Karpas-422 (cell line): ENCODE measurements at regions not wholly inside any gene's neighbourhood (a gene's known extent, or its start where the extent isn't known, plus 50 kb on each side); places are given as distances from the start of the nearest gene placed in this dataset.

Experiments used
- DNase-seq: peaks from one replicate; pipeline ENCODE4 v3.0.0-alpha.2; 2015
- H2AFZ ChIP-seq: fragments of 200-600 bp; sonication (generic); 2 replicates; pipeline ENCODE4 v1.6.1; 2014; ENCODE audit warnings: antibody characterized with exemption, low read length, mixed read lengths
- H3K27ac ChIP-seq: fragments of 200-600 bp; sonication (generic); 2 replicates; pipeline ENCODE4 v1.5.1; 2014; ENCODE audit warnings: mild to moderate bottlenecking, low read length, moderate library complexity
- H3K27me3 ChIP-seq: fragments of 200-600 bp; sonication (generic); 2 replicates; pipeline ENCODE4 v1.6.1; 2014; ENCODE audit warnings: low read length, mixed read lengths
- H3K36me3 ChIP-seq: fragments of 200-600 bp; sonication (generic); 2 replicates; pipeline ENCODE4 v1.6.1; 2014; ENCODE audit warnings: low read length, mixed read lengths; ENCODE audit not compliant: insufficient read depth
- H3K4me1 ChIP-seq: fragments of 200-600 bp; sonication (generic); 2 replicates; pipeline ENCODE4 v1.6.1; 2014; ENCODE audit warnings: mild to moderate bottlenecking, low read length, mixed read lengths
- H3K4me2 ChIP-seq: fragments of 200-600 bp; sonication (generic); 2 replicates; pipeline ENCODE4 v1.6.1; 2014; ENCODE audit warnings: low read length, low read depth, mild to moderate bottlenecking; ENCODE audit not compliant: poor library complexity, severe bottlenecking
- H3K4me3 ChIP-seq: fragments of 200-600 bp; sonication (generic); 2 replicates; pipeline ENCODE4 v1.5.1; 2014; ENCODE audit warnings: mild to moderate bottlenecking, antibody characterized with exemption, low read length, mixed read lengths
- H3K79me2 ChIP-seq: fragments of 200-600 bp; sonication (generic); 2 replicates; pipeline ENCODE4 v1.6.1; 2014; ENCODE audit warnings: mild to moderate bottlenecking, low read length, mixed read lengths
- H3K9ac ChIP-seq: fragments of 200-600 bp; sonication (generic); 2 replicates; pipeline ENCODE4 v1.6.0; 2014; ENCODE audit warnings: low read length
- H3K9me2 ChIP-seq: fragments of 200-600 bp; sonication (generic), shearing (Covaris generic); replicated peaks from 2 replicates; pipeline ENCODE4 v1.6.0; 2014; ENCODE audit warnings: mild to moderate bottlenecking, low read length, moderate library complexity; ENCODE audit not compliant: insufficient read depth
- H3K9me3 ChIP-seq: fragments of 300-700, 200-600 bp; sonication (generic); 2 replicates; pipeline ENCODE4 v1.6.1; 2014; ENCODE audit warnings: low read length, mixed read lengths
- H4K20me1 ChIP-seq: fragments of 200-600 bp; sonication (generic); 2 replicates; pipeline ENCODE4 v1.6.1; 2014; ENCODE audit warnings: mild to moderate bottlenecking, antibody characterized with exemption, low read length, low read depth; ENCODE audit not compliant: insufficient read depth

GRCh38 chr1:94656967-94657366 is 115.4 kb upstream of the F3 start:
- Histone ChIP-seq H2AFZ (no peak overlapping the region), H3K36me3 (no peaks in the 10 kb centered on the region), H3K27ac (no peak overlapping the region), H3K4me3 (no peak overlapping the region), H3K9ac (no peak overlapping the region), H3K4me1 (no peaks in the 10 kb centered on the region), H4K20me1 (no peaks in the 10 kb centered on the region), H3K79me2 (no peaks in the 10 kb centered on the region), H3K27me3 (no peaks in the 10 kb centered on the region), H3K9me3 (no peaks in the 10 kb centered on the region), H3K4me2 (no peak overlapping the region), H3K9me2 (no peaks in the 10 kb centered on the region)
- no peak for DNase-seq

DNA sequence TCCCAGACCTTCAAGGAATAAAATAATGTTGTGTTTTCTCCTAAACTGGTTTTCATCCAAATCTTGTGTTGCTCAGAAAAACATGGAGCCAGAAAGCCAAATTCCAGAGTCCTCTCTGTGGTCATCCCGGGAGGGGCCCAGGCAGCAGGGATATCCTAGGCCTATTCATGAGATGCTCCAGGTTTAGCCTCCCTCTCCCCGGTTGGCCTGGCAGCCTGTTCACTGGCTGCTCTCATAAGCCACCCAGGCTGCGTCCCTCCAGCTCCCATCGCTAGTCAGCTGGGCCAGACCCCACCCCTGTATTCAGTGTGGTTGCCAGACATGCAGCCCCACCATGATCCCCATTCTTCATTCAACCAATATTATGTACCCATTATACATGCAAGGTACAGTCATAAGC is 113.4 kb upstream of the F3 start:
- no peaks in the 10 kb centered on the region for H3K27me3 ChIP-seq
- H3K9me2 ChIP-seq, result no peaks in the 10 kb centered on the region
- no peak overlapping the region for H3K9ac ChIP-seq
- H3K36me3 ChIP-seq, result no peaks in the 10 kb centered on the region
- H2AFZ ChIP-seq, result no peak overlapping the region
- H4K20me1 ChIP-seq, result no peaks in the 10 kb centered on the region
- no peak overlapping the region for H3K4me2 ChIP-seq
- H3K4me1 ChIP-seq, result no peaks in the 10 kb centered on the region
- H3K4me3 ChIP-seq, result no peak overlapping the region
- no peak overlapping the region for H3K27ac ChIP-seq
- no peaks in the 10 kb centered on the region for H3K9me3 ChIP-seq
- no peak for DNase-seq
- H3K79me2 ChIP-seq, result no peaks in the 10 kb centered on the region

DNA sequence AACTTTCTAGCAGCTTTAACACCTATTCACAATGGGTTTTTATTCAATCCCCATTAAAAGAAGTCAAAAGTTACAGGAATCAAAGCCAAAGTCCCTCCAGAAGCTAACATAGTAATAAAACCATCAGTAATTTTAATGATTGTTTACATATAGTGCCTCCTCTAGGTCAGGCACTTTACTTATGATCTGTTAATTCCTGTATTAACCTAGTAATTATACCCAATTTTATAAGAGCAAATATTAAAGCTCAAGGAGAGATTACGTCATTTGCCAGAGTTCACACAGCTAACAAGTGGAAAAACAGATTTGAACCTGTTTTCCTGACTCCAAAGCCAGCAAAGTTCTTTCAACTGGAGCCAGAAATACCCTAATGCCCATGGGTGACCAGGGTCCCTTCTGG is 112.9 kb upstream of the F3 start:
- Histone ChIP-seq H4K20me1 (no peaks in the 10 kb centered on the region), H3K27ac (no peak overlapping the region), H3K4me1 (no peaks in the 10 kb centered on the region), H3K4me2 (no peak overlapping the region), H3K27me3 (no peaks in the 10 kb centered on the region), H3K4me3 (no peak overlapping the region), H2AFZ (no peak overlapping the region), H3K36me3 (no peaks in the 10 kb centered on the region), H3K9ac (no peak overlapping the region), H3K79me2 (no peaks in the 10 kb centered on the region), H3K9me2 (no peaks in the 10 kb centered on the region), H3K9me3 (no peaks in the 10 kb centered on the region)
- no peak for DNase-seq

GRCh38 chr1:94654031-94654430 is 112.5 kb upstream of the F3 start:
- Histone ChIP-seq H3K36me3 (no peaks in the 10 kb centered on the region), H3K9me2 (no peaks in the 10 kb centered on the region), H4K20me1 (no peaks in the 10 kb centered on the region), H3K27ac (no peak overlapping the region), H3K4me2 (no peak overlapping the region), H3K9ac (no peak overlapping the region), H3K4me3 (no peak overlapping the region), H3K4me1 (no peaks in the 10 kb centered on the region), H3K9me3 (no peaks in the 10 kb centered on the region), H2AFZ (no peak overlapping the region), H3K79me2 (no peaks in the 10 kb centered on the region), H3K27me3 (no peaks in the 10 kb centered on the region)
- DNase-seq, result no peak

DNA sequence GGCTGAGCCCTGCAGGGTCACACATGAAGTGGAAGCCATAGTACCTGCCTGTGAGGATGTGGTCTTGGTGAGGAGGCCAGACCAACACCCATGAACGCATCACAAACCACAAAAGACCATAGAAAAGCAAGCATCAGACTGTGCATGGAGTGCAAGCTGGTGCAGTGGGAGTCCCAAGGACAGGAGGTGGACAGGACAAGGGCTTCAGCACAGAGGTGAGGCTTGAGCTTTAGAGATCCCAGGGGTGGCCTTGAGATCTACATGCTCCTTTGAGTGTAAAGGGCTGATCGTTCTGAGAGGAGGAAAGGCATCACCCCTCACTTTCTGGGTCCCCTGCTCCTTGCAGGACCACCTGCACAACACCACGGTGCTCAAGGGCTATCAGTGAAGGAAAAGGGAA is 111.9 kb upstream of the F3 start:
- no peaks in the 10 kb centered on the region for H4K20me1 ChIP-seq
- no peaks in the 10 kb centered on the region for H3K79me2 ChIP-seq
- no peak overlapping the region for H3K9ac ChIP-seq
- no peaks in the 10 kb centered on the region for H3K9me3 ChIP-seq
- no peak overlapping the region for H3K4me2 ChIP-seq
- H3K27me3 ChIP-seq, result no peaks in the 10 kb centered on the region
- H3K27ac ChIP-seq, result no peak overlapping the region
- no peak overlapping the region for H2AFZ ChIP-seq
- no peaks in the 10 kb centered on the region for H3K9me2 ChIP-seq
- H3K4me1 ChIP-seq, result no peaks in the 10 kb centered on the region
- H3K36me3 ChIP-seq, result no peaks in the 10 kb centered on the region
- H3K4me3 ChIP-seq, result no peak overlapping the region
- no peak for DNase-seq

- Histone ChIP-seq H3K79me2 (no peaks in the 10 kb centered on the region), H3K27ac (no peak overlapping the region), H3K4me2 (no peak overlapping the region), H3K9ac (no peak overlapping the region), H3K27me3 (no peaks in the 10 kb centered on the region), H3K4me3 (no peak overlapping the region), H3K4me1 (no peaks in the 10 kb centered on the region), H3K9me3 (no peaks in the 10 kb centered on the region), H2AFZ (no peak overlapping the region), H3K9me2 (no peaks in the 10 kb centered on the region), H3K36me3 (no peaks in the 10 kb centered on the region), H4K20me1 (no peaks in the 10 kb centered on the region)
- DNase-seq, result no peak
Observed at GRCh38 chr1:94651076-94651475, 109.5 kb upstream of the F3 start.

DNA sequence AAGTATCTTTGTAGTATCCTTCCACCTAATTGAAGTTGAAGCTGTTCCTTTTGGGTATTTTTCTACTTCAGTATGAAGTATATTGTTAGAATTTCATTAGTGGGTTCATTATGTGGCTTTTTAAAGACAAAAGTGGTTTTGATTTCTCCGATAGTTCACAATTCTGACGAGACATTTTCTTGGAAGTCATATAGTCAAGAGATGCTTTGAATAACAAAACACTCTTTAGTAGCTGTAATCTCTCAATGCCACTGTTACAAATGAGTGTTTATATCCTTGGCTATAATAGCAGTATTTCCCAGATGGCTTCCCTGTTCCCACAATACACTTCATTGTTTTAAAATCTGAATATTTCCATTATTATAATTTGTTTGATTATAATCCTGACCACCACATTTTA is 108.7 kb upstream of the F3 start:
- H3K9me3 ChIP-seq, result no peaks in the 10 kb centered on the region
- H3K27me3 ChIP-seq, result no peaks in the 10 kb centered on the region
- no peaks in the 10 kb centered on the region for H3K36me3 ChIP-seq
- H3K79me2 ChIP-seq, result no peaks in the 10 kb centered on the region
- no peak overlapping the region for H3K4me2 ChIP-seq
- no peak overlapping the region for H2AFZ ChIP-seq
- no peak overlapping the region for H3K27ac ChIP-seq
- no peaks in the 10 kb centered on the region for H3K9me2 ChIP-seq
- DNase-seq, result peak; percentile 27
- H3K9ac ChIP-seq, result no peak overlapping the region
- no peaks in the 10 kb centered on the region for H4K20me1 ChIP-seq
- no peaks in the 10 kb centered on the region for H3K4me1 ChIP-seq
- H3K4me3 ChIP-seq, result no peak overlapping the region

GRCh38 chr1:94648225-94649007 is 106.9 kb upstream of the F3 start:
- no peaks in the 10 kb centered on the region for H3K4me1 ChIP-seq
- DNase-seq, result no peak
- no peaks in the 10 kb centered on the region for H4K20me1 ChIP-seq
- H3K36me3 ChIP-seq, result no peaks in the 10 kb centered on the region
- no peak overlapping the region for H3K4me3 ChIP-seq
- no peak overlapping the region for H2AFZ ChIP-seq
- H3K27ac ChIP-seq, result no peak overlapping the region
- H3K4me2 ChIP-seq, result no peak overlapping the region
- no peaks in the 10 kb centered on the region for H3K27me3 ChIP-seq
- no peaks in the 10 kb centered on the region for H3K9me2 ChIP-seq
- H3K79me2 ChIP-seq, result no peaks in the 10 kb centered on the region
- H3K9ac ChIP-seq, result no peak overlapping the region
- H3K9me3 ChIP-seq, result no peaks in the 10 kb centered on the region
